ENCODE measurements at regions not wholly inside any gene's neighbourhood (a gene's known extent, or its start where the extent isn't known, plus 50 kb on each side); places are given as distances from the start of the nearest gene placed in this dataset.

- TF ChIP-seq CTCF (conservative IDR thresholded peaks at IDR 0.05; ENCODE audit: low read depth, low read length) (no peak), EZH2 (IDR thresholded peaks at IDR 0.05; ENCODE audit: borderline replicate concordance, low read depth, low read length, poor library complexity, severe bottlenecking) (no peak)
These were observed 391.0 kb downstream of the ICE1 start for GRCh38 chr5:5813441-5813840.
